ENCODE measurements at regions not wholly inside any gene's neighbourhood (a gene's known extent, or its start where the extent isn't known, plus 50 kb on each side); places are given as distances from the start of the nearest gene placed in this dataset.

DNA sequence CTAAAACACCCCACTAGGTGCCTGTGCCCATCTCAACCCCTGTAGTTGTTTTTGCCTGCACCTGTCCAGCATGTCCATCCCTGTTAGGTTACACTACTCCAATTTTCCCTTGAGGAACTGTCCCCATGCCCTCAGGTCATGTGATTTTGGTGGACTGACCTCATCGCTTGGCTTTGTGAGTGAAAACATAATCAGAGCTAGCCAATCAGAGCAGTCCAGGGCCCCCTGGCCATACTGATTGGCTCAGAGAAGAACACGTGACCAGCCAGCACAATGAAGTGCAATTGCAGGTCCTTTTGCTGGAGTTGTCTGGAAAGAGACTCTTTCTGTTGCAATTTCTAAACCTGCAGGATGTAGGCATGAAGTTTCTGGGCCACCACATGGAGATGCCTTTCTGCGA, 303.3 kb upstream of the PROX1 start:
- H3K9me3 Mint-ChIP-seq (ENCODE audit: unreplicated experiment), result no peaks in the 10 kb centered on the region
- H3K36me3 Mint-ChIP-seq (ENCODE audit: low read depth, unreplicated experiment), result no peaks in the 10 kb centered on the region

DNA sequence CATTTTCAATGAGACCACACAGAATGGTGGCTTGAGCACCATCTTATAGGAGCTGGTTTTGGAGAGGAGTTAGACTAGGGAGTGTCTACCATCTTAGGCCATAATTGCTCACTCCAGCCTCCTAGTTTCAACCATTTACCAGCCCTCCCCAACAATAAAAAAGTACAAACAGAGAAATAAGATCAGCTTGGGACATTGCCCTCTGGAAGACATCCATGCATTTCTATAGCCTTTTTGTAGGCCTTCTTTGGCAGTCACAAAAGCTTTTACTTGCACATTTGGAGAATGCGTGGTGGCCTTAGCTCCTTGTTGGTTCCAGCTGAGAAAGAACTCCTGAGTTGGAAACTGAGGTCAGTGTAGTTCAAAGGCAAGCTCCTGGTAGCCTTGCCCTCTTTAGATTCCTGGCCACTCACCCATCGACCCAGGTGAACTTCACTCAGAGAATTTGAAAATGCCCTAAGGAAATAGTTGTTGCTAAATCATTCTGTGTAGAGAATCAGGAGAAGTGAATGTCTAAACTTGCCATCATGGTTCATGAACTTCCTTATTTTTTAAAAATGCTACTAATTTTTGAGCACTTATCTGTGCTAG, 301.7 kb upstream of the PROX1 start:
- no peaks in the 10 kb centered on the region for H3K36me3 Mint-ChIP-seq (ENCODE audit: low read depth, unreplicated experiment)
- peaks cover 8% of the 10 kb centered on the region for H3K4me1 Mint-ChIP-seq (ENCODE audit: unreplicated experiment)
- no peak overlapping the region for H3K4me3 Mint-ChIP-seq (ENCODE audit: unreplicated experiment)
- no peaks in the 10 kb centered on the region for H3K9me3 Mint-ChIP-seq (ENCODE audit: unreplicated experiment)
- no peak for DNase-seq (ENCODE audit: low spot score)
- H3K27ac Mint-ChIP-seq (ENCODE audit: unreplicated experiment), result no peak overlapping the region
- TF ChIP-seq CTCF (IDR thresholded peaks at IDR 0.05; ENCODE audit: unreplicated experiment), result no peak
- H3K27me3 Mint-ChIP-seq (ENCODE audit: unreplicated experiment), result peaks cover 6% of the 10 kb centered on the region

More for the DNA sequence above, 303.3 kb upstream of the PROX1 start:
- Mint-ChIP-seq H3K4me1 (ENCODE audit: unreplicated experiment) (peaks cover 7% of the 10 kb centered on the region), H3K27me3 (ENCODE audit: unreplicated experiment) (peaks cover 5% of the 10 kb centered on the region), H3K27ac (ENCODE audit: unreplicated experiment) (no peak overlapping the region), H3K4me3 (ENCODE audit: unreplicated experiment) (no peak overlapping the region)
- no peak for TF ChIP-seq CTCF (IDR thresholded peaks at IDR 0.05; ENCODE audit: unreplicated experiment)
- no peak for DNase-seq (ENCODE audit: low spot score)

- H3K27me3 Mint-ChIP-seq (ENCODE audit: unreplicated experiment), result peaks cover 6% of the 10 kb centered on the region
- H3K4me1 Mint-ChIP-seq (ENCODE audit: unreplicated experiment), result peaks cover 16% of the 10 kb centered on the region
- H3K9me3 Mint-ChIP-seq (ENCODE audit: unreplicated experiment), result no peaks in the 10 kb centered on the region
- H3K4me3 Mint-ChIP-seq (ENCODE audit: unreplicated experiment), result no peak overlapping the region
- no peak for DNase-seq (ENCODE audit: low spot score)
- no peak overlapping the region for H3K27ac Mint-ChIP-seq (ENCODE audit: unreplicated experiment)
- TF ChIP-seq CTCF (IDR thresholded peaks at IDR 0.05; ENCODE audit: unreplicated experiment), result no peak
- H3K36me3 Mint-ChIP-seq (ENCODE audit: low read depth, unreplicated experiment), result no peaks in the 10 kb centered on the region
These were observed 300.8 kb upstream of the PROX1 start for GRCh38 chr1:213686983-213687382.

GRCh38 chr1:213687832-213688231, 299.9 kb upstream of the PROX1 start:
- H3K27ac Mint-ChIP-seq (ENCODE audit: unreplicated experiment), result no peak overlapping the region
- no peak overlapping the region for H3K4me3 Mint-ChIP-seq (ENCODE audit: unreplicated experiment)

More at GRCh38 chr1:213687832-213688231, 299.9 kb upstream of the PROX1 start:
- no peak for TF ChIP-seq CTCF (IDR thresholded peaks at IDR 0.05; ENCODE audit: unreplicated experiment)
- no peaks in the 10 kb centered on the region for H3K9me3 Mint-ChIP-seq (ENCODE audit: unreplicated experiment)
- peaks cover 16% of the 10 kb centered on the region for H3K4me1 Mint-ChIP-seq (ENCODE audit: unreplicated experiment)
- no peak for DNase-seq (ENCODE audit: low spot score)
- peaks cover 6% of the 10 kb centered on the region for H3K27me3 Mint-ChIP-seq (ENCODE audit: unreplicated experiment)
- H3K36me3 Mint-ChIP-seq (ENCODE audit: low read depth, unreplicated experiment), result no peaks in the 10 kb centered on the region

All from endothelial cell (in vitro differentiated cells).